Ishikawa (cell line): ENCODE measurements at regions not wholly inside any gene's neighbourhood (a gene's known extent, or its start where the extent isn't known, plus 50 kb on each side); places are given as distances from the start of the nearest gene placed in this dataset.

Experiments
- CEBPB ChIP-seq: IDR thresholded peaks from 2 replicates; pipeline ENCODE4 v1.6.1; 2012
- CREB1 ChIP-seq: IDR thresholded peaks from 2 replicates; pipeline ENCODE4 v1.6.1; 2012; ENCODE audit warnings: low read depth
- EP300 ChIP-seq: IDR thresholded peaks from 2 replicates; pipeline ENCODE4 v1.6.1; 2012; ENCODE audit warnings: borderline replicate concordance
- NFIC ChIP-seq: IDR thresholded peaks from 2 replicates; pipeline ENCODE4 v1.6.1; 2012
- RAD21 ChIP-seq: IDR thresholded peaks from 2 replicates; pipeline ENCODE4 v1.6.1; 2012; ENCODE audit warnings: low read depth
- TAF1 ChIP-seq: IDR thresholded peaks from 2 replicates; pipeline ENCODE4 v1.6.1; 2012; ENCODE audit warnings: low read depth, mild to moderate bottlenecking
- USF1 ChIP-seq: IDR thresholded peaks from 2 replicates; pipeline ENCODE4 v1.6.1; 2012
- YY1 ChIP-seq: IDR thresholded peaks from 2 replicates; pipeline ENCODE4 v1.6.1; 2012; ENCODE audit warnings: low read depth
- ZBTB7A ChIP-seq: IDR thresholded peaks from 2 replicates; pipeline ENCODE4 v1.6.1; 2012; ENCODE audit warnings: low read depth

GRCh38 chr9:38332625-38333024, 59.9 kb upstream of the ALDH1B1 start:
- TF ChIP-seq RAD21 = no peak
- no peak for TF ChIP-seq CEBPB
- no peak for TF ChIP-seq NFIC
- no peak for TF ChIP-seq TAF1
- no peak for TF ChIP-seq YY1
- no peak for TF ChIP-seq CREB1
- TF ChIP-seq EP300 = no peak
- TF ChIP-seq USF1 = no peak
- TF ChIP-seq ZBTB7A = no peak
